B cell (primary cell): ENCODE measurements at regions not wholly inside any gene's neighbourhood (a gene's known extent, or its start where the extent isn't known, plus 50 kb on each side); places are given as distances from the start of the nearest gene placed in this dataset.

Experiments used
- CTCF ChIP-seq: fragments of 200-600 bp; IDR thresholded peaks from one replicate; pipeline ENCODE4 v1.8.0; 2022; ENCODE audit warnings: antibody characterized with exemption, mild to moderate bottlenecking
- EZH2 ChIP-seq: IDR thresholded peaks from 2 replicates; pipeline ENCODE4 v1.6.1; 2012; ENCODE audit warnings: borderline replicate concordance, low read depth, mild to moderate bottlenecking, moderate library complexity, low read length; ENCODE audit not compliant: insufficient read depth, poor library complexity, severe bottlenecking

- TF ChIP-seq CTCF (no peak), EZH2 (no peak)
Measured at GRCh38 chr7:16025696-16026095, 339.2 kb upstream of the MEOX2 start.
